ENCODE measurements at regions not wholly inside any gene's neighbourhood (a gene's known extent, or its start where the extent isn't known, plus 50 kb on each side); places are given as distances from the start of the nearest gene placed in this dataset.

- TF ChIP-seq, protein P1, sequence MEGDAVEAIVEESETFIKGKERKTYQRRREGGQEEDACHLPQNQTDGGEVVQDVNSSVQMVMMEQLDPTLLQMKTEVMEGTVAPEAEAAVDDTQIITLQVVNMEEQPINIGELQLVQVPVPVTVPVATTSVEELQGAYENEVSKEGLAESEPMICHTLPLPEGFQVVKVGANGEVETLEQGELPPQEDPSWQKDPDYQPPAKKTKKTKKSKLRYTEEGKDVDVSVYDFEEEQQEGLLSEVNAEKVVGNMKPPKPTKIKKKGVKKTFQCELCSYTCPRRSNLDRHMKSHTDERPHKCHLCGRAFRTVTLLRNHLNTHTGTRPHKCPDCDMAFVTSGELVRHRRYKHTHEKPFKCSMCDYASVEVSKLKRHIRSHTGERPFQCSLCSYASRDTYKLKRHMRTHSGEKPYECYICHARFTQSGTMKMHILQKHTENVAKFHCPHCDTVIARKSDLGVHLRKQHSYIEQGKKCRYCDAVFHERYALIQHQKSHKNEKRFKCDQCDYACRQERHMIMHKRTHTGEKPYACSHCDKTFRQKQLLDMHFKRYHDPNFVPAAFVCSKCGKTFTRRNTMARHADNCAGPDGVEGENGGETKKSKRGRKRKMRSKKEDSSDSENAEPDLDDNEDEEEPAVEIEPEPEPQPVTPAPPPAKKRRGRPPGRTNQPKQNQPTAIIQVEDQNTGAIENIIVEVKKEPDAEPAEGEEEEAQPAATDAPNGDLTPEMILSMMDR (IDR thresholded peaks at IDR 0.05; ENCODE audit: control extremely low read depth in 1 of 3, insufficient read depth in 1 of 3, low read depth in 1 of 3, low read length in 3 of 3) = no peak
- no peak for TF ChIP-seq YY1 (IDR thresholded peaks at IDR 0.05; ENCODE audit: low read depth, low read length)
- no peak for TF ChIP-seq SAP30 (IDR thresholded peaks at IDR 0.05; ENCODE audit: insufficient read depth, insufficient replicate concordance, low read length)
These were observed 807.8 kb upstream of the TMEM132C start (continued) for GRCh38 chr12:127459166-127459565.
